Left ventricle myocardium inferior (tissue), 1 donor: ENCODE measurements at regions not wholly inside any gene's neighbourhood (a gene's known extent, or its start where the extent isn't known, plus 50 kb on each side); places are given as distances from the start of the nearest gene placed in this dataset.

Experiments used
- DNase-seq: peaks from one replicate; pipeline ENCODE4 v3.0.0-alpha.2; 2020
- H3K27ac ChIP-seq: fragments of 200-600 bp; replicated peaks from 2 replicates; pipeline ENCODE4 v1.8.0; 2021
- H3K27me3 ChIP-seq: fragments of 200-600 bp; 2 replicates; pipeline ENCODE4 v1.8.0; 2021; ENCODE audit warnings: low read depth
- H3K36me3 ChIP-seq: fragments of 200-600 bp; 2 replicates; pipeline ENCODE4 v1.8.0; 2021
- H3K4me1 ChIP-seq: fragments of 200-600 bp; 2 replicates; pipeline ENCODE4 v1.8.0; 2021
- H3K4me3 ChIP-seq: fragments of 200-600 bp; 2 replicates; pipeline ENCODE4 v1.8.0; 2021; ENCODE audit warnings: mild to moderate bottlenecking, moderate library complexity
- H3K9me3 ChIP-seq: fragments of 200-600 bp; replicated peaks from 2 replicates; pipeline ENCODE4 v1.8.0; 2021
- CTCF ChIP-seq: fragments of 200-600 bp; IDR thresholded peaks from 2 replicates; pipeline ENCODE4 v1.8.0; 2021; ENCODE audit warnings: antibody characterized with exemption, mild to moderate bottlenecking, borderline replicate concordance
- intact Hi-C: fragments of 100-400 bp; cut with micrococcal nuclease; formaldehyde crosslinking; loops from one replicate; pipeline ENCODE4 v1.11.0; 2022
- donor health status: DM: no; HTN: yes; CAD: no; lungs with severe emphysema.

DNA sequence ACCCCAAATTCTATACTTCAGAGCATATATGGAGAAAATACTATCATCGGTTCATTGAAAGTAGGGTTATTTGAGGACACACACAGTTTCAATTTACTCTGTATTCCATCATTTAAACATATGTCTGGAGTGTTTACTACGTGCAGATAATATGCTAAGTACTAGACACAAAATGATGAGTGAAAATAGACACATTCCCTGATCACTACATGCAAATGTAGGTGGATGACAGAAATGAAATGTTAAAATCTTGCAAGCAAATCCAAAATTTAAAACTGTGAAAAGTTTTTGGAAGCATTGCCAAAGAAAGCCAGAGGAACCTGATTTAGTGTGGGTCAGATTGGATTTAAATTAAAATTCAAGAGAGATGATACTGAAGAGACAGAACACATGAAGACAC, 1106.6 kb downstream of the CBLN2 start:
- H3K9me3 ChIP-seq = peaks cover 5% of the 10 kb centered on the region
- no peak for TF ChIP-seq CTCF
- no peak overlapping the region for H3K27ac ChIP-seq
- H3K4me1 ChIP-seq = no peaks in the 10 kb centered on the region
- intact Hi-C loops = no loop called here
- no peak overlapping the region for H3K4me3 ChIP-seq
- H3K36me3 ChIP-seq = no peaks in the 10 kb centered on the region
- DNase-seq = no peak
- no peaks in the 10 kb centered on the region for H3K27me3 ChIP-seq

- H3K4me3 ChIP-seq = no peak overlapping the region
- no peak for DNase-seq
- no peaks in the 10 kb centered on the region for H3K27me3 ChIP-seq
- no peak overlapping the region for H3K27ac ChIP-seq
- intact Hi-C loops = no loop called here
- TF ChIP-seq CTCF = no peak
- no peaks in the 10 kb centered on the region for H3K36me3 ChIP-seq
- no peaks in the 10 kb centered on the region for H3K4me1 ChIP-seq
- H3K9me3 ChIP-seq = peaks cover 5% of the 10 kb centered on the region
These were observed 1110.8 kb downstream of the CBLN2 start for GRCh38 chr18:71433373-71433772.

GRCh38 chr18:71431689-71432088, 1112.5 kb downstream of the CBLN2 start:
- TF ChIP-seq CTCF = no peak
- peaks cover under 1% of the 10 kb centered on the region for H3K9me3 ChIP-seq
- H3K4me3 ChIP-seq = no peak overlapping the region
- no peak for DNase-seq
- H3K4me1 ChIP-seq = no peaks in the 10 kb centered on the region
- no peaks in the 10 kb centered on the region for H3K27me3 ChIP-seq
- H3K27ac ChIP-seq = no peak overlapping the region
- intact Hi-C loops = no loop called here
- H3K36me3 ChIP-seq = no peaks in the 10 kb centered on the region

- H3K36me3 ChIP-seq = no peaks in the 10 kb centered on the region
- intact Hi-C loops = no loop called here
- no peak overlapping the region for H3K27ac ChIP-seq
- no peaks in the 10 kb centered on the region for H3K27me3 ChIP-seq
- H3K4me1 ChIP-seq = no peaks in the 10 kb centered on the region
- H3K9me3 ChIP-seq = no peaks in the 10 kb centered on the region
- no peak for DNase-seq
- H3K4me3 ChIP-seq = no peak overlapping the region
- no peak for TF ChIP-seq CTCF
These were observed 1113.0 kb downstream of the CBLN2 start for GRCh38 chr18:71431171-71431570.

DNA sequence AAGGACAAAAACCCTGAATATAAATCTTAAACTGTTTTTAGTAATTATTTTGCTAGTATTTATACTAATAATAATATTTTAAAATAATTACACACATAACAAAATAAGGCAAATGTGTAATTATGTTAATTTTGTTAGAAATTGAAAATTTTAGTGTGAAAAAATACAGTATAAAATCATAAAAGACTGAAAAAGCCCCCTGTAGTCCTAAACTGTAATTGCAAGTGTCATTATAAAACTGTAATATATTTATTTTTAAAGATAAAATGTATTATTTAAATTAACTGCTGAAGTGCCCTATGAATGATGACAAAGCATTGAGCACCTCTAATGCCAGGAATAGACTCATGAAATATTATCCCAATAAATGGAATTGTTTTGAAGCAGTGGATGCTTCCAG, 1117.7 kb downstream of the CBLN2 start:
- H3K27ac ChIP-seq = no peak overlapping the region
- peaks cover 18% of the 10 kb centered on the region for H3K9me3 ChIP-seq
- no peaks in the 10 kb centered on the region for H3K4me1 ChIP-seq
- H3K36me3 ChIP-seq = no peaks in the 10 kb centered on the region
- no peak overlapping the region for H3K4me3 ChIP-seq
- intact Hi-C loops = no loop called here
- no peak for TF ChIP-seq CTCF
- no peaks in the 10 kb centered on the region for H3K27me3 ChIP-seq
- DNase-seq = no peak
